AG09319 (cell line): ENCODE measurements at regions not wholly inside any gene's neighbourhood (a gene's known extent, or its start where the extent isn't known, plus 50 kb on each side); places are given as distances from the start of the nearest gene placed in this dataset.

Experiments used
- DNase-seq: peaks from one replicate; pipeline ENCODE4 v3.0.0-alpha.2; 2010; ENCODE audit warnings: low read depth; ENCODE audit errors: extremely low read depth
- TF ChIP-seq, protein P1 (sequence below): IDR thresholded peaks from 2 replicates; pipeline ENCODE4 v1.5.1; 2011; ENCODE audit warnings: low read depth, mild to moderate bottlenecking, inconsistent platforms, low read length, moderate library complexity

DNA sequence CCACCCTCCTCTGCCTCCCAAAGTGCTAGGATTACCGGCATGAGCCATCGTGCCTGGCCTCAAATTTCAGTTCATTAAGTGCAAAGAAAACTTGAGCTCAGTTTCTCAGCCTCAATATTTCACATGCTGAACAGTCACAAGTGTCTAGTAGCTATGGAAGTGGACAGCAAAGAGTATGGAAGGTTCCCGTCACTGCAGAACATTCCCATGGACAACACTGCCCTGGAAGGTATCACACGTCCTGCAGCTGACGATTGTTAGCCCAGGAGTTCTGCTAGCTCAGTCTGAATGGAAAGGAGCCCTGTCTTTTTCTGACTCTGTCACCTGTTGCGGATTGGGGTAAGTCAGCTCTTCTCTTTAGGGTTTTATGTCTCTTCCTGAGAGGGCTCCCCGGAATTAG lies 86.2 kb upstream of the PTPRM start:
- TF ChIP-seq, protein P1, sequence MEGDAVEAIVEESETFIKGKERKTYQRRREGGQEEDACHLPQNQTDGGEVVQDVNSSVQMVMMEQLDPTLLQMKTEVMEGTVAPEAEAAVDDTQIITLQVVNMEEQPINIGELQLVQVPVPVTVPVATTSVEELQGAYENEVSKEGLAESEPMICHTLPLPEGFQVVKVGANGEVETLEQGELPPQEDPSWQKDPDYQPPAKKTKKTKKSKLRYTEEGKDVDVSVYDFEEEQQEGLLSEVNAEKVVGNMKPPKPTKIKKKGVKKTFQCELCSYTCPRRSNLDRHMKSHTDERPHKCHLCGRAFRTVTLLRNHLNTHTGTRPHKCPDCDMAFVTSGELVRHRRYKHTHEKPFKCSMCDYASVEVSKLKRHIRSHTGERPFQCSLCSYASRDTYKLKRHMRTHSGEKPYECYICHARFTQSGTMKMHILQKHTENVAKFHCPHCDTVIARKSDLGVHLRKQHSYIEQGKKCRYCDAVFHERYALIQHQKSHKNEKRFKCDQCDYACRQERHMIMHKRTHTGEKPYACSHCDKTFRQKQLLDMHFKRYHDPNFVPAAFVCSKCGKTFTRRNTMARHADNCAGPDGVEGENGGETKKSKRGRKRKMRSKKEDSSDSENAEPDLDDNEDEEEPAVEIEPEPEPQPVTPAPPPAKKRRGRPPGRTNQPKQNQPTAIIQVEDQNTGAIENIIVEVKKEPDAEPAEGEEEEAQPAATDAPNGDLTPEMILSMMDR: no peak
- no peak for DNase-seq

DNA sequence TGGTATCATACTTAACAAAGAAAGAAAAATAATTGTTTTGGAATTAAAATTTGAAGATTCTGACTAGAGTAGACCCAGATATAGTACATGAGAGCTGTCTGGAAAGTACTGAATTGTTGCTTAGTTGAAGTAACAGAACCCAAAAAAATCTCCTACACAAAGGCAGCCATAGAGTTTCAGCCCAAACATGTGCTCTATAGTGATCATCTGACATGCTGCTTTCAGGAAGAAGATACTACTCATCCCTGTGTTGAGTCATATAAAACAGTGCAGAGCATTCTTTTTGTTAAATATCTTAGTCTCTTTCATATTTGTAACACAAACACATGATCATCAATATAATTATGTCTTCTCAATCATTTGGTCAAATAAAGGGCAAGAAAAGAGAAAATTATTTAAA lies 84.8 kb upstream of the PTPRM start:
- no peak for DNase-seq
- TF ChIP-seq, protein P1: no peak

DNA sequence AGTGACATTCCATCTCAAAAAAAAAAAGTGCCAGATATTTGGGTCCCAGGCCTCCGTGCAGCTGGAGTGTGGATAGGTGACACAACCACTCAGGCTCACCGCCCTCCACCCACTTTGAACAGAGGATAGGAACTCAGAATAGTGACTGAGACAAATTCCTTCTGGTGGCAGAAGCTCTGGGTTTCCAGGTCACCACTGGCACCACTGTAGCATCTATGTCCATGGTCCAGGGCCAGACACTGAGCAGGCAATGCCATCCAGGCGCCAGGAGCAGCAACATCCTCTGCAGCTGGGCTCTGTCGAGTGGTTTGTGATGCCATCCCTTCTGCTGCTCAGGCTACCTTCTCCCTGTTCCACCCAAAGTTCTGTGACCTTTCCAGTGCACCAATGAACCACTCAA lies 81.5 kb upstream of the PTPRM start:
- TF ChIP-seq, protein P1: no peak
- DNase-seq: no peak

DNA sequence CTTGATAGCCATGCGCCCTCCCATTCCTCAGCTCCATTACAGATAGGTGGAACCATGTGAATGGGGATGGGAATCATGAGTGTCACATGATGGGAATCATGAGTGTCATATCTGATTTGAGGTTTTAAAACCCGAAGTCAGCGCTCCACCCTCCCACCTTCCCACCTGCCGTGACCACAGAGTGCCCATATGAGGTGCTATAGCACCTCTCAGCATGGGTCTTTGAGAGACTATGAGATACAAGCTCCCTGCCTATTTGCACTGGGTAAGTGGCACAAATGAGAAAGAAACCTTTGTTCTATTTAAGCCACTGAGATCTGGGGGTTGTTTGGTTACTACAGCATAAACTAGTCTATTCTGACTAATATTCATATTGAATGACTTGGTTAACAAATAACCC lies 78.5 kb upstream of the PTPRM start:
- no peak for DNase-seq
- TF ChIP-seq, protein P1: no peak

DNA sequence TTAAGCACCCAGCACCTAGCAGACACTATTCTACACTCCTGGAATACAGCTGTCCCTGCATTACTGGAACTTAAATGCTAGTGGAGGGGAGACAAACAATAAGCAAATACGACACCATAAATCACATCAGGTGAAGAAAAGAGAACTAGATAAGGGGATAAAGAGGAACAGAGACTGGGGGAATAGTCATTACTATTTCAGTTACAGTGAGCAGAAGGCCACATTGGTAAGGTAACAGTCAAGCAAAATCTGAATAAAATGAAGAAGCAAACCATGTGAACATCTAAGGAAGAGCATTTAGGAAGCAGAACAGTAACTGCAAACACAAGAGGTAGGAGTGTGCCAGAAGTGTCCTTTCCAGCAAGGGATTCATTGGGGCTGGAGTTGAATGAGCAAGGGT lies 77.0 kb upstream of the PTPRM start:
- TF ChIP-seq, protein P1: no peak
- no peak for DNase-seq

DNA sequence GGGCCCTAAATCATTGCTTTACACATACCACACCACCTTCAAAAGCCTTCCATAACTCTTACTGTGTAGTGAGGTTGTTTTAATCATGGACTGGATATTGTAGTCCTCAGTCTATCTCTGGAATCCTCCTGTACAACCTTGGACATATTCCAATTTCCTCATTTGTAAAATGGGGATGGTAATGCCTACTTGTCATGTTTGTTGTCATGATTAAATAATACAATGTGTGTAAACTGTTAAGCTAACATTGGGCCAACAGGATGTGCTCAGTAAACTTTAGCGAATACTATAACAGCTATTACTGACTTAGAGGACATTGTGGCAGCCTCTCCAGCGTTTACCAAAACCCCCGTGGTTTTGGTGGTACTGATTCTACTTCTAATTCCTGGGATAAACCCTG lies 74.7 kb upstream of the PTPRM start:
- TF ChIP-seq, protein P1: no peak
- DNase-seq: no peak

DNA sequence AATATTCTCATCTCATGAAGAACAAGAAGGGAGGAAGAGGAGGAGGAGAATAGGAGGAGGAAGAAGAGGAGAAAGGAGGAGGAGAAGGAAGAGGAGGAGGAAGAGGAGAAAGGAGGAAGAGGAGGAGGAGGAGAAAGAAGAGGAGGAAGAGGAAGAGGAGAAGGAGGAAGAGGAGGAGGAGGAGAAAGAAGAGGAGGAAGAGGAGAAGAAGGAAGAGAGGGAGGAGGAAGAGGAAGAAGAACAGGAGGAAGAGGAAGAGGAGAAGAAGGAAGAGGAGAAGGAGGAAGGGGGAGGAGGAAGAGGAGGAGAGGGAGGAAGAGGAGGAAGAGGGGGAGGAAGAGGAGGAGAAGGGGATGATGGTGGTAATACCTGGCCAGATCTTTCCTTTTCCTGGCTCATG lies 70.0 kb upstream of the PTPRM start:
- no peak for DNase-seq
- TF ChIP-seq, protein P1: no peak

DNA sequence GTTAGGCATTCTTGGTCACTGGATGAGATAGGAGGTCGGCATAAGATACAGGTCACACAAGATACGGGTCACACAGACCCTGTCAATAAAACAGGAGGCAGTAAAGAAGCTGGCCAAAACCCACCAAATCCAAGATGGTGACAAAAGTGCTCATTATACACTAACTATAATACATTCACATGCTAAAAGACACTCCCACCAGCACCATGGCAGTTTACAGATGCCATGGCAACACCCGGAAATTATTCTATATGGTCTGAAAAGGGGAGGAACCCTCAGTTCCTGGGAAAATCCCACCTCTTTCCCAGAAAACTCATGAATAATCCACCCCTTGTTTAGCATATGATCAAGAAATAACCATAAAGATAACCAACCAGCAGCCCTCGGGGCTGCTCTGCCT lies 56.0 kb upstream of the PTPRM start:
- TF ChIP-seq, protein P1: no peak
- DNase-seq: no peak
